CD8-positive, alpha-beta memory T cell (primary cell): ENCODE measurements at regions not wholly inside any gene's neighbourhood (a gene's known extent, or its start where the extent isn't known, plus 50 kb on each side); places are given as distances from the start of the nearest gene placed in this dataset.

Experiments used
- CTCF ChIA-PET: fragments of 350-600 bp; sonication (Branson Sonifier 250); formaldehyde crosslinking; loops from one replicate; lab custom pipeline; 2021; ENCODE audit warnings: antibody characterized with exemption; lab: Charles Lee
- POLR2A ChIA-PET: fragments of 350-600 bp; sonication (Branson Sonifier 250); formaldehyde crosslinking; loops from one replicate; lab custom pipeline; 2021; ENCODE audit warnings: antibody characterized with exemption; lab: Charles Lee
- DNase-seq, 5 donors: peaks; one replicate each; pipeline versions ENCODE4 v3.0.0 to v3.0.0-alpha.2; 2020 to 2022; ENCODE audit warnings: mixed read lengths in 1 of 5
- H3K27ac ChIP-seq: one replicate; pipeline ENCODE4 v1.7.0; 2013; ENCODE audit warnings: low read depth, mild to moderate bottlenecking, low read length, moderate library complexity
- H3K27me3 ChIP-seq: 2 replicates; pipeline ENCODE4 v1.7.0; 2013; ENCODE audit warnings: low read length, mild to moderate bottlenecking; ENCODE audit not compliant: insufficient read depth, poor library complexity, severe bottlenecking
- H3K36me3 ChIP-seq: 2 replicates; pipeline ENCODE4 v1.7.0; 2013; ENCODE audit warnings: mild to moderate bottlenecking, low read length, moderate library complexity; ENCODE audit not compliant: insufficient read depth
- H3K4me1 ChIP-seq: 2 replicates; pipeline ENCODE4 v1.7.0; 2013; ENCODE audit warnings: mild to moderate bottlenecking, low read length, moderate library complexity; ENCODE audit not compliant: insufficient read depth
- H3K4me3 ChIP-seq: 2 replicates; pipeline ENCODE4 v1.7.0; 2013; ENCODE audit warnings: mild to moderate bottlenecking, low read length
- H3K9me3 ChIP-seq: 2 replicates; pipeline ENCODE4 v1.7.0; 2013; ENCODE audit warnings: mild to moderate bottlenecking, low read length
- H3K27ac Mint-ChIP-seq, 8 donors: one replicate each; pipeline ENCODE4 v1.8.0; 2020 to 2021; ENCODE audit warnings: mixed read lengths in 8 of 8, mild to moderate bottlenecking in 6 of 8, inconsistent platforms in 3 of 8, moderate library complexity in 3 of 8
- H3K27me3 Mint-ChIP-seq, 2 donors: one replicate each; pipeline ENCODE4 v1.8.0; 2020 to 2021; ENCODE audit warnings: mixed read lengths in 2 of 2, mild to moderate bottlenecking in 1 of 2, moderate library complexity in 1 of 2
- H3K36me3 Mint-ChIP-seq, 3 donors: one replicate each; pipeline ENCODE4 v1.8.0; 2020 to 2021; ENCODE audit warnings: mixed read lengths in 3 of 3, inconsistent platforms in 1 of 3, mild to moderate bottlenecking in 1 of 3
- H3K4me1 Mint-ChIP-seq, 3 donors: one replicate each; pipeline ENCODE4 v1.8.0; 2020 to 2021; ENCODE audit warnings: mixed read lengths in 3 of 3, inconsistent platforms in 1 of 3, mild to moderate bottlenecking in 1 of 3
- H3K4me3 Mint-ChIP-seq, 7 donors: one replicate each; pipeline ENCODE4 v1.8.0; 2020 to 2021; ENCODE audit warnings: mixed read lengths in 7 of 7, mild to moderate bottlenecking in 6 of 7, moderate library complexity in 4 of 7, inconsistent platforms in 2 of 7
- H3K9me3 Mint-ChIP-seq, 5 donors: one replicate each; pipeline ENCODE4 v1.8.0; 2020 to 2022; ENCODE audit warnings: mixed read lengths in 5 of 5, mild to moderate bottlenecking in 3 of 5, moderate library complexity in 2 of 5, inconsistent platforms in 1 of 5

DNA sequence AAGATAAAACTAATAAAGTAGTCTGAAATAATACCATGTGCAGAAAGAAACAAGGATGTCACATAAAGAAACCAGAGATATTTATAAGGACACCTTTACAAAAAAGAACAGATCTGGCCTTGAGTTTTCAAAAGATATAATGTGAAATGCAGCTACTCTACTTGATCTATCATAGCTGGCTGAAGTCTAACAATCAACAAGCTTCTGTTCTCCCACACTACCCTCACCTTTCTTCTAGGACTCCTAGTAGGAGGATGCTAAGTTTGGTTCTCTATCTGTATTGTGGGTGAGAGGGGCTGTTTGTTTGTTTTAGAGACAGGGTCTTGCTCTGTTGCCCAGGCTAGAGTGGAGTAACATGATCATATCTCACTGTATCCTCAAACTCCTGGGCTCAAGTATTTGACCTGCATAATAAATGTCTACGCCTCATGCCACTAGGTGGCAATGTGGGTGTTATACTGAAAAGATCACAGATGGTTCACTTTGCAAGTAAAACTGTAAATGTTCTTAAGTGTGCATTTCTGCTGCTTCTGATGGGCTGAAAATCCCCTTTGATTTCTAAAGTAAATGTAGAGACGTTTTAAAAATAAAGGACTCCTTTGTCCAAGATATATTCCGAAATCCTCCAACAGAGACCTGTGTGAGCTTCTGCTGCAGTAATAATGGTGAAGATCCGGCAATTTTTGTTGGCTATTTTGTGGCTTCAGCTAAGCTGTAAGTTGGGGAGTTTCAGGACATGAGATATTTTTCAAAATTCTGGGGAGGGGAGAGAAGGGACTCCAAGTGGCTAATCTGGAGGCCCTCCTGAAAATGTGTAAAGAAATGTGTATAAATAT lies 269.3 kb downstream of the DAD1 start:
- Mint-ChIP-seq H3K4me1 (no peaks in the 10 kb centered on the region), H3K9me3 (no peaks in the 10 kb centered on the region), H3K4me3 (peak overlapping the region in 6 of 7 donors; percentile 1 to 69 (median 54)), H3K27me3 (no peaks in the 10 kb centered on the region), H3K27ac (peak overlapping the region in 2 of 8 donors; percentile 26 to 35), H3K36me3 (no peaks in the 10 kb centered on the region)
- POLR2A ChIA-PET = no interaction called here
- H3K27me3 ChIP-seq = no peaks in the 10 kb centered on the region
- no peak for DNase-seq
- H3K36me3 ChIP-seq = no peaks in the 10 kb centered on the region
- H3K4me1 ChIP-seq = no peaks in the 10 kb centered on the region
- CTCF ChIA-PET = no interaction called here
- no peak overlapping the region for H3K4me3 ChIP-seq
- H3K9me3 ChIP-seq = no peaks in the 10 kb centered on the region
- no peak overlapping the region for H3K27ac ChIP-seq

DNA sequence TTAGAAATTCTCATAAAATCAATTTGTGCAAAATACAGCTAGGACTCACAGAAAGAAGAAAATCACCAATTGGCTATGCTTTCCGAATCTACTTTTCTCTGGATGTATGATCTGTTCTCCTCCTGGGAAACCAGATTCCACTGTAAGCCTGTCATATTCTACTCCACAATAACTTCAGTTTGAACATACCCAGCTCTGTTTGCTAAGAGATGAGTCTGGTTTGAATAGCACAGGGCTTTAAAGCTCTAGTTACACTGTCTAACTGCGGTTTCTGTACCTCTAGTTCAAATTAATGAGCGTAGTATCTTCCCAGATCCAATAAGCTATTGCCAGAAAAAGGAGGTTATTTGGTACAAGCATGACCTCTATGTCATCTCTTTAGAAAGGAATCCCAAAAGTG lies 270.1 kb downstream of the DAD1 start:
- H3K36me3 ChIP-seq = no peaks in the 10 kb centered on the region
- Mint-ChIP-seq H3K27ac (no peak overlapping the region), H3K36me3 (no peaks in the 10 kb centered on the region), H3K4me3 (no peak overlapping the region), H3K27me3 (no peaks in the 10 kb centered on the region), H3K4me1 (no peaks in the 10 kb centered on the region), H3K9me3 (no peaks in the 10 kb centered on the region)
- no peak for DNase-seq
- no peaks in the 10 kb centered on the region for H3K9me3 ChIP-seq
- no peak overlapping the region for H3K4me3 ChIP-seq
- ChIA-PET CTCF (no interaction called here), POLR2A (no interaction called here)
- no peak overlapping the region for H3K27ac ChIP-seq
- H3K27me3 ChIP-seq = no peaks in the 10 kb centered on the region
- H3K4me1 ChIP-seq = no peaks in the 10 kb centered on the region

DNA sequence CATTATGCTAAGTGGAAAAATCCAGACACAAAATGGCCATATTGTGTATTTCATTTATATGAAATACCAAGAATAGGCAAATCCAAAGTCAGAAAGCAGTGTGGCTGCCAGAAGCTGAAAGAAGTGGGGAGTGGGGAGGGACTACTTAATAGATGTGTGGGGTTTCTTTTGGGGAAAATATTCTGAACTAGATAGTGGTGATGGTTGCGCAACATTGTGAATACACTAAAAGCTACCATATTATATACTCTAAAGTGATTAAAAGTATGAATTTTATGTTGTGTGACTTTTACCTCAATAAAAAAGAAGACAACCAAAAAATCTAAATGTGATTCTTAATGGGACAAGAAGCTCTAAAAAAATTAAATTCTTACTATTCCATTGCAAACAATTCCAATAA lies 272.6 kb downstream of the DAD1 start:
- H3K27ac Mint-ChIP-seq = no peak overlapping the region
- H3K27me3 Mint-ChIP-seq = no peaks in the 10 kb centered on the region
- no peaks in the 10 kb centered on the region for H3K4me1 Mint-ChIP-seq
- CTCF ChIA-PET = no interaction called here
- H3K9me3 Mint-ChIP-seq = no peaks in the 10 kb centered on the region
- POLR2A ChIA-PET = no interaction called here
- Histone ChIP-seq H3K27me3 (no peaks in the 10 kb centered on the region), H3K9me3 (no peaks in the 10 kb centered on the region), H3K4me3 (no peak overlapping the region), H3K27ac (no peak overlapping the region), H3K36me3 (no peaks in the 10 kb centered on the region), H3K4me1 (no peaks in the 10 kb centered on the region)
- H3K4me3 Mint-ChIP-seq = no peak overlapping the region
- no peak for DNase-seq
- no peaks in the 10 kb centered on the region for H3K36me3 Mint-ChIP-seq

DNA sequence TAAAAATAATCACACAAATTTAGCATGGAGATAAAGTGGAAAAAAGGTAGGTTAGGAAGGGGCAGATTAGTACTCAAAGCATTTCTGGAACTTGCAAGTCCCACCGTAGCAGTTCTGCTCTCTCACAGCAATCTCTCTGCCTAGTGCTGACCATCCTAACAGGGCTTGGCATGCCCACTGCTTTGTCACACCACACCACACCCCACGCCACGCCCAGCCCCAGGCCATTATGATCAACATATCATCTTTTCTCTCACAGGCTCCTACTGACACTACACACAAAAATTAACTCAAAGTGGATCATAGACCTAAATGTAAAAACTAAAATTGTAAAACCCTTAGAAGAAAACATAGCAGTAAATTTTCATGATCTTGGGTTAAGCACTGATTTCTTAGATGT lies 273.7 kb downstream of the DAD1 start:
- CTCF ChIA-PET = no interaction called here

DNA sequence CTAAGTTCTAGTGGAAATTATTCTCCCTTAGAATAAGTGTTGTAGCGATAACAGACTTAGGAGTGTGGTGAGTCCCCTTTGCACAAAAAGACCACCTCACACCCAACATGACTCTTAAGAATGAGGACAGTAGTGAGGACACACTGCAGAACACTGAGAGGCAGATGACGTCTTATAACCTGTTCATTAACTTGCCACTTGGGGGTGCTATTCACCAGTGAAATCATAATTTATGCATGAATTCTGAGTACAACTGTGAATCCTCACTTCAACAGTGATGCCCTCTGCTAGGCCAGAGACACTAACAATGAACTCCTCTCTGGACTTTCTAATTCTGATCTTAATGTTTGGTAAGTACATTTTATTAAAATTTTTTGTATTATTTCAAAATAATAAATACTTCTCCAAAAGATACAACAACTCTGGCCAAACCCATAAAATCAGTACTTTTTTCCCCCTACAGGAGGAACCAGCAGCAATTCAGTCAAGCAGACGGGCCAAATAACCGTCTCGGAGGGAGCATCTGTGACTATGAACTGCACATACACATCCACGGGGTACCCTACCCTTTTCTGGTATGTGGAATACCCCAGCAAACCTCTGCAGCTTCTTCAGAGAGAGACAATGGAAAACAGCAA lies 274.7 kb downstream of the DAD1 start:
- CTCF ChIA-PET = no interaction called here
- Histone ChIP-seq H3K4me1 (no peaks in the 10 kb centered on the region), H3K27me3 (no peaks in the 10 kb centered on the region), H3K27ac (no peak overlapping the region), H3K9me3 (no peaks in the 10 kb centered on the region), H3K36me3 (no peaks in the 10 kb centered on the region), H3K4me3 (no peak overlapping the region)
- POLR2A ChIA-PET = no interaction called here
- H3K4me1 Mint-ChIP-seq = no peaks in the 10 kb centered on the region
- no peaks in the 10 kb centered on the region for H3K27me3 Mint-ChIP-seq
- peak overlapping the region in 1 of 7 donors; percentile 60 for H3K4me3 Mint-ChIP-seq
- peak overlapping the region in 2 of 8 donors; percentile 50 to 55 for H3K27ac Mint-ChIP-seq
- H3K9me3 Mint-ChIP-seq = no peaks in the 10 kb centered on the region
- no peaks in the 10 kb centered on the region for H3K36me3 Mint-ChIP-seq
- no peak for DNase-seq

More for the DNA sequence above, 273.7 kb downstream of the DAD1 start:
- Mint-ChIP-seq H3K27me3 (no peaks in the 10 kb centered on the region), H3K9me3 (no peaks in the 10 kb centered on the region), H3K36me3 (no peaks in the 10 kb centered on the region), H3K4me1 (no peaks in the 10 kb centered on the region), H3K4me3 (no peak overlapping the region), H3K27ac (peak overlapping the region in 2 of 8 donors; percentile 24 to 71)
- H3K27me3 ChIP-seq = no peaks in the 10 kb centered on the region
- no peak for DNase-seq
- H3K4me3 ChIP-seq = no peak overlapping the region
- no peaks in the 10 kb centered on the region for H3K4me1 ChIP-seq
- H3K36me3 ChIP-seq = no peaks in the 10 kb centered on the region
- no peaks in the 10 kb centered on the region for H3K9me3 ChIP-seq
- no peak overlapping the region for H3K27ac ChIP-seq
- POLR2A ChIA-PET = no interaction called here

DNA sequence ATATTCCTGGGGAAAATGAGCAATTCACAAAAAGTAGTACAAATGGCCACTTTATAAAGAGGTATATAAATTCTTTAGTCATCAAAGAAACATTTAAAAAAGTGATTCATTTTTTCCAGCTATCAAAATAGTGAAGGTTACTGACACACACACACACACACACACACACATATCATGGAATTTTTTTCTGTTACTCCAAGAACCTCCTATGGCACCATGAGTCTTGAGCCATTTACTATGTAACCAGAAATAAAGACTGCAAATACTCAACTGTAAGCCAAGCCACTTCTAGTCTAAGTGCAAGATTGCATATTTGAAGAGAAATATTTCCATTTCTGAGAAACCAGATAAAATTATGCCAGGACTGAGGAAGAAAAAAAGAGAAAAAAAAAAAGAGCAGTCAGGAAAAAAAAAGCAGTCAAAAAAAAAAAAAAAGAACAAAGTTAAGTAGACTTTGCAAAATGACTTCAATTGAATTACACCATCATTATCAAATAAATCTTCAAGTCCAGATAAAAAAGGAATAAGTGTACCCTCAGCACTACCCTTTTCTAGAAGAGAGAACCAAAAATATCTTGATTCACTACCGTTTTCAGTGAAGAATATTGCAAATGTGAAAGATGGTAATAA lies 275.7 kb downstream of the DAD1 start:
- CTCF ChIA-PET = no interaction called here

DNA sequence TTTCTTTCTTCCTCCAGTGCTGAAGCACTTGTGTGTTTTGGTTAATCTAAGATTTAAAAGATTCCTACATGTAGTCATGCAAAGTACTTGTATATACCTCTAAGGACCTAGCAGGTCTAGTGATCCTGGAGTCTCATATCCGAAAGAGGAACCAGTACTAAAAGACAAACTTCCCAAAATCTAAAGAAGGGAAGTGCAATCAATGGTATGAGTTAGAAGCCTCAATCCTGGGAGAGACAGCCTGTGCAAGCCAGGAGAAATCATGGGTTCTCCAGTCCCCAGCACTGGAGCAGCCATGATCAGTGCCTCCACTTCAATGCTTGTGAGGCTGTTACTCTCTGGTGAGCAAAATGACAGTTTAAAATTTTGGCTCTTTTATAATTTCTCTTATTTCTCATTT lies 277.4 kb downstream of the DAD1 start:
- no peak overlapping the region for H3K4me3 Mint-ChIP-seq
- Histone ChIP-seq H3K4me3 (no peak overlapping the region), H3K27me3 (no peaks in the 10 kb centered on the region), H3K27ac (no peak overlapping the region), H3K9me3 (no peaks in the 10 kb centered on the region), H3K4me1 (no peaks in the 10 kb centered on the region), H3K36me3 (no peaks in the 10 kb centered on the region)
- H3K27me3 Mint-ChIP-seq = no peaks in the 10 kb centered on the region
- DNase-seq = no peak
- no peak overlapping the region for H3K27ac Mint-ChIP-seq
- POLR2A ChIA-PET = no interaction called here
- CTCF ChIA-PET = no interaction called here
- no peaks in the 10 kb centered on the region for H3K9me3 Mint-ChIP-seq
- H3K36me3 Mint-ChIP-seq = no peaks in the 10 kb centered on the region
- no peaks in the 10 kb centered on the region for H3K4me1 Mint-ChIP-seq

More for the DNA sequence above, 275.7 kb downstream of the DAD1 start:
- Mint-ChIP-seq H3K4me1 (no peaks in the 10 kb centered on the region), H3K27me3 (no peaks in the 10 kb centered on the region), H3K4me3 (no peak overlapping the region), H3K36me3 (no peaks in the 10 kb centered on the region), H3K9me3 (no peaks in the 10 kb centered on the region), H3K27ac (no peak overlapping the region)
- Histone ChIP-seq H3K27ac (no peak overlapping the region), H3K27me3 (no peaks in the 10 kb centered on the region), H3K4me3 (no peak overlapping the region), H3K36me3 (no peaks in the 10 kb centered on the region), H3K9me3 (no peaks in the 10 kb centered on the region), H3K4me1 (no peaks in the 10 kb centered on the region)
- POLR2A ChIA-PET = no interaction called here
- DNase-seq = no peak

DNA sequence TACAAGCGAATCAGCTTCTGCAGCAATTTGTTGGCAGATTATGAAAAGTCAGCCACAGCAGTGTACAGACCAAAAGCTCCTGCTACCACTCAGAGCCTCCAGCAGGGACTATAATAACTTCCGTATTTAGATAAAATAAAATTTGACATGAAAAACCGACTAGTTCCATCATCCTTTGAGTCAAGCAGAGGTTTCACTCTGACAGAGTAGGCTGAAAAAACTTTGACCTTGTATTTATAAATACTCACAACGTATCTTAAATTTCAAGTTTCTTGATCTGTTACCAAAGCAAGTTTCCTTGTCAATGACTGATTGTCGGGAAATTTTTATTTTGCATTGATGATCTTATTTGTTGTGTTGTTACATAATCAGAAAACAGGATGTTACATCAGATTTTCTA lies 283.4 kb downstream of the DAD1 start:
- Mint-ChIP-seq H3K4me3 (no peak overlapping the region), H3K27me3 (no peaks in the 10 kb centered on the region), H3K36me3 (no peaks in the 10 kb centered on the region), H3K27ac (no peak overlapping the region), H3K9me3 (no peaks in the 10 kb centered on the region), H3K4me1 (no peaks in the 10 kb centered on the region)
- H3K27ac ChIP-seq = no peak overlapping the region
- POLR2A ChIA-PET = no interaction called here
- CTCF ChIA-PET = no interaction called here
- no peak overlapping the region for H3K4me3 ChIP-seq
- no peak for DNase-seq
- H3K4me1 ChIP-seq = no peaks in the 10 kb centered on the region
- H3K9me3 ChIP-seq = no peaks in the 10 kb centered on the region
- H3K27me3 ChIP-seq = no peaks in the 10 kb centered on the region
- no peaks in the 10 kb centered on the region for H3K36me3 ChIP-seq
